Right kidney (tissue), 1 donor: ENCODE measurements at regions not wholly inside any gene's neighbourhood (a gene's known extent, or its start where the extent isn't known, plus 50 kb on each side); places are given as distances from the start of the nearest gene placed in this dataset.

Experiments used
- DNase-seq: peaks from one replicate; pipeline ENCODE4 v3.0.0-alpha.2; 2016

DNA sequence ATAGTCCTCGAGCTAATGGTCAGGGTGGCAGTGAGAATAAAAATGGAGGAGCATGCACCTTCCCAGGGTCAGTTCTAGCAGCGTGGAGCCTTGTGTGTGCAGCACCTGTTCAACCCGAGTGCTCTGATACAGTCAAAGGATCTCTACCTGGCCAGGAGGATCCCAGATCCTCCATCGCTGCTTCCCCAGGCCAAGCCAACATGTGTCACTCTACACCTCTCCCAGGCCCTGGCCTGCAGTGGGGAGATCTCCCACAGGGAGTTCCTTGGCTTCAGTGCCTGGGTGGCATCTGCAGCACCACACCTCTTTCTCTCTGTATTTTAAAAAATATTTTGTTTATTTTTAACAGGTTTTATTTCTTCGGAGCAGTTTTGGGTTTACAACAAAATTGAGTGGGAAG, 414.8 kb upstream of the C2CD4B start:
- no peak for DNase-seq

GRCh38 chr15:62582580-62582979, 417.5 kb upstream of the C2CD4B start:
- no peak for DNase-seq

- DNase-seq: no peak
These were observed 419.5 kb upstream of the C2CD4B start for GRCh38 chr15:62584301-62585235.

DNA sequence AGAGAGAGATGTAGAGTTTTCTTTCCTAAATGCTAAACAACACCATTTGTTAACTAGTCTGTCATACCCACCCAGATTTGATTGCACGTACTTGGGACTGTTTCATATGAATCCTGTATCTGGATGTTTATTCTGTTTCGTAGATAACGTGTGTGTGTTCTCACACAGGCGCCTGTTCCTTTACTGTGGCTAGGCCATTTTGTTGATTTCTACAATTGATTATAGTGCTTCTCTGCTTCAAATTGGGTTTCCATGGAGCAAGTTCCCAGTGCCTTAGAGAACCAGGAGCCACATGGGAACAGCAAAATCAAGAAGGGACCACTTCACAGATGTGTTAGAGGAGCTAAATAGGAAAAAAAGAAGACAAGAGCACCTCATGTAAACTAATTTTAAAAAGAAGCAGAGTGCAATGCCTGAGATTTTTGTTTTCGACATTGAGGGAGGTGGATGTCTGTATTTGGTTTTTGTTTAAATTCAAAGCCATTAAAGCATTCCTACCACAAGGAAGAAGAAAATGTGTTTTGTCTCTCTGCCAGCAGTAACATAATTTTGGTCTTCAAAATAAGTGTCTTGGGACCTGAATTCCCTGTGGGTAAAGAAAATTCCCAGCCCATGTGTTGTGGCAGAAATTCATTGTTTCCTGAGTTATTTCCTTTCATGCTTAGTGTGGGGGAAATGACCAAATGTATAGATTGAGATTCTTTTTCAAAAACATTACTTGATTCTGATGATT, 424.0 kb upstream of the C2CD4B start:
- DNase-seq: no peak

GRCh38 chr15:62591842-62592838, 427.1 kb upstream of the C2CD4B start:
- DNase-seq: no peak

DNA sequence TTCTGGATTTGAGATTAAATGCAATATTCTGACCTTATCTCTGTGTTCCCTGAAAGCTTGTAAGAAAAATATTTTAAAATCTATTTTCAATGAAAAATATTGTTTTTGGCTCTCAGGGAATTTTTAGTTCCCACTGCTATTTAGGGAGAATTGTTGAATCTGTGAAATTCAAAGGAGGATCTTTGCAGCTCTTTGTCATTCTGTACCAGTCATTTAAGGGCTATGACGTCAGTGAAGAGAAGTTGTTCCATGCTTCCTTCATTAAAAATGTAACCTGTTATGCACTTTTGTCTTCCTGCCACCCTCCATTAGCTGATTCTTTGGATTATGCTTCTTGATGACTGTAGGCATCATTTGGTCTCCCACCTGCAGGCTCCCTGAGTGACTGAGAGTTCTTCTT, 427.8 kb upstream of the C2CD4B start:
- DNase-seq: no peak

- no peak for DNase-seq
These were observed 428.8 kb upstream of the C2CD4B start for GRCh38 chr15:62593681-62594399.

- no peak for DNase-seq
These were observed 433.1 kb upstream of the C2CD4B start for GRCh38 chr15:62598217-62598616.

DNA sequence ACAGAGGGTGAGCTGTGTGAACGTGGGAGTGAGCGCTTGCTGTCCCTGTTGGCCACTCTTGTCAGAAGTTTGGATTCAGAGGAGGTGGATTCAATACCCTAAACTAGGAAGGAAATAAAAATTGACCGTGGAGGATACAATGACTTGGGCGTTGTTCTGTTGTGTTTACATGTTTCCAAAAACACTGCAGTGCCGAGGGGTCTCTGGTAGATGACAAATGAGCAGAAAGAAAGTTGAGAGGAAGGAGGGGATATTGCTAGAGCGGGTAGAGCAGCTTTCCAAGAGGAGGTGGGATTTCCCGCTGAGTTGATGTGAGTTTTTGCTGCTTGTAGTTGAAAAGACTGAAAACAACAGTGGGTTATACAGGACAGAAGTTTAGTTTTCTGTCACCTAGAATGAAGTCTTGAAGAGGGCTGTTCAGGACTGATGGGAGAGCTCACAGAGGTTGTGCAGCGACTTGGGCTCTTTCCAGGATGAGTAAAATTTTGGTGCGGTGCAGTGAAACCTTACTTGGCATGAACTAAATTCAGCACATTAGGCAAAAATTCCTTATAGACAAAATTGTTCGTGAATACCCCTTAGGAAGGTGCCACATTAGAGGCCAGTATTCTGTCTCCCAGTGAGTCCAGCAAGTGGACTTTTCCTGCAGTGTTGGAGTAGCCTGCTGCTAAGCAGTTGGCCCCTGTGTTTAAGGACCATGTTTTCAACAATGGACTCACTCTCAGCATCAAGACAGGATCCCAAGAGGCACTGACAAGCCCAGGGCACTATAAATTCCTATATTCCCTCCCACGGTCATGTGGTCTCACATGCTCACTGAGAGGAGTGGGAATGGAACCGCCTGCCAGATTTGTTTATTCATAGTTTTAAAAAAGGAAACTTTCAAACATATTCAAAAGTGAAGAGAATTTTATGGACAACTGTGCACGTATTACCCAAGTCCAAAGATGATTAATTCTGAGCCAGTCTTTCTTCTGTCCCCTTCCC, 435.0 kb upstream of the C2CD4B start:
- DNase-seq: no peak

- no peak for DNase-seq
These were observed 436.9 kb upstream of the C2CD4B start for GRCh38 chr15:62601777-62602545.

DNA sequence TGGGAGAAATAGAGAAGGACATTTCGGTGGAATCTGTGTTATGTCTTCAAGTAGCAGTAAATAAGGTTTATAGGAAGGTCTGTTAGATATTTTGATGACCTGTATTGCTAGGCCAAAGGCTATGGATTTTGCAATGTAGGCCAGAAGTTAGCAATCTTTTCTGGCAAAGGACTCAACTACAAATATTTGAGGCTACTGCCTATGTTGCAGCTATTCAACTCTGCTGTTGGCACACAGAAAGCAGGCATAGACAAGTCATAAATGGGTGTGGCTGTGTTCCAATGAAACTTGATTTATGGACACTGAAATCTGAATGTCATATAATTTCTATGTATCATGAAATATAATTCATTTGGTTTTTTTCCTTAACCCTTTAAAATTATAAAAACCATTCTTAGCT, 438.7 kb upstream of the C2CD4B start:
- no peak for DNase-seq

- no peak for DNase-seq
These were observed 437.3 kb upstream of the TPM1 start for GRCh38 chr15:62605282-62605681.

GRCh38 chr15:62606376-62607113, 436.0 kb upstream of the TPM1 start:
- DNase-seq: no peak

DNA sequence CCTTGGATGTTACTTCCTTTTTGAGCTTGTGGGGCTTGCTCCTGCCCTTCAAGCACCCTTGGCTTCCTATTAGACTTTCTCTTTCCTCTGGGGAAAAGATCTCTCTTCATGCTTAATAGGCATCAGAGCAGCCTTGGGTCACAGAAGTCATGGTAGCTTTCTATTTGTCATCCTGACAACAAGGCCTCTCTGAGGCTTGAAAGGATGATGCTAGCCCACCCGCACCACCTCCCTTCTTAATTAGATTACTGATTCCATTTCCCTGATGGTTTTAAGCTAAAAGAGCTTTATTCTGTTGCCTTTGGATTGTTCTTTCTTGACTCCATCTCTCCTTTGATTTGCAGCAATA, 435.5 kb upstream of the TPM1 start:
- DNase-seq: no peak

DNA sequence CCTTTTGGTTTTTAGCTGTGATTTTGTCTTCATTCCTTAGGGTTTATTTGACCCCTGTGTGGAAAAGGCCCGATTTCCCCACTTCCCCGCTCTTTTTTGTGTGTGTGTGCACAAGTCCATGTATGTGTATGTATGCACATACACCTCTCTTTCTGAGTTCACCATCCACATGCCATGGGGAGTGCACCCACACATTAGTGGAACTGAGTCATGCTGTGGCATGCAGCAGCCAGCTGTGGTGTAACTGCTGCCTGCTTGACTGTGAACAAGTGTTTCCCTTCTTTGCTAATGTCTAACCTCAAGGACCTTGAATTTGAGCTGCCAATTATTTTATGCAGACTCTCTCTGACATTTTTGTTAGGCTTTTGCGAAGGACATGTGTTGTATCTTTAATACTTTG, 434.9 kb upstream of the TPM1 start:
- DNase-seq: no peak

- no peak for DNase-seq
These were observed 434.2 kb upstream of the TPM1 start for GRCh38 chr15:62608369-62608768.

DNA sequence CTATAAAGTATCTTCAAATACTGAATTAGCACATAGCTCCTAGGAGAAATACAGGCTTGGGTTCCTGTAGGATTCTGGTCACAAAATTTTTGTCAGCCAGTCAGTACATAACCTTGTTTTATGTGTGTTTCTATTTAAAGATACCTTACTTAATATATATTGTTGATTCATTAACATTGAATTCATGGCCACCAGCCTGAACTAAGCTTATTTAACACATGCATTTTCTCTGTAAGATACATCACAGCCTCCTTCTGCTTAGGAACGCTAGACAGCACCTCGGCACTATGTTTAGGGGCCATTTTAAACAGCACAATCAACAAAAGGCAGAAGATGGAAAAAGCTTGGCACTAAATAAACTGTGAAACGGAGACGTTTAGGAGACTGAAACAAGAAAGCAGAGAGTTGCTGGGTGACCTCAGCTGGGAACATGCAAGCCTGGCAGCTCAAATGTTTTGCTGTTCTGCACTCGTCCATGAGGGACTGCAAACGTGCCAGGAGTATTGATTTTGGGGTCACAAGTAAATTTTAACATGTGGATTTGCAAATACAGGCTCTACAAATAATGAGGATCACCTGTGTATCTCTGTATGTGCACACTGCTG, 432.2 kb upstream of the TPM1 start:
- DNase-seq: no peak

DNA sequence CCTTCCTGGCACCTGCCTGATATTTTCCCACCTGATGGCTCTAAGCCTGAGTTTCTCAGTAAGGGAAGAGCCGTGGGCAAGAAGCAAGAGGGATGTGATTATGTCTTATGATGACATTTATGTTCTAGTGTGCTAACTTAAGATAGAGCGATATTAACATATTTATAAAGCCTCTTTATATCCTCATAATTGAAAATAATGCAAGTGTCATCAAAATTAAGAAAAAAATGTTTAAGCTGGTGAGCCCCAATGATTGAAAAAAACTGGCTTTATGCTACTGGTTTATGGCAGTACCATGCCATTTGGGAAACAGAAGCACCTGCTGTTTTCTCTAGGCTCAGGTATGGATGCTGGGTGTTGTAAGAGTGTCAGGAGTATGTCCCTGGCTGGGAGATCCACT, 431.5 kb upstream of the TPM1 start:
- DNase-seq: no peak
